ENCODE measurements at regions not wholly inside any gene's neighbourhood (a gene's known extent, or its start where the extent isn't known, plus 50 kb on each side); places are given as distances from the start of the nearest gene placed in this dataset.

DNA sequence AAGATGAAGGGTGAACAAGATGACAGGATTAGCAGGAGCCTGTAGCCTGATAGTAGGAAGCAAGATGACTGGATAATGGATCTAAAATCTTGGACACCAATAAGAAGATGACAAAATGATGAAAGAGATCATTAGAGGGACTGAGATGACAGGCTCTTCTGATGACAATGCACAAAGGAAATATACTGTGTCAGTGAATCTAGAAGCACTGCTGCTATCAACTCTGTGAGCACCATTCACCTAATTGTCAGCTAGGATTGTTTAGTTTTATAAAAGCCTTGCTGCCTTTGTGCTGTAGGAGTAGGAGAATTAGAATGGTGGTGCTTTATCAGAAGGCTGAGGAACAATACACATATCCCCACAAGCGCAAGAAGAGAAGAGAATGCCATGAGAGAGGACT is 1127.8 kb downstream of the DTWD2 start:
- Histone ChIP-seq H4K8ac (replicated peaks; ENCODE audit: insufficient read length, low read depth, low read length) (no peak overlapping the region), H3K4ac (ENCODE audit: low read depth, low read length) (no peak overlapping the region), H2BK15ac (ENCODE audit: low read depth, low read length) (no peak overlapping the region), H3T11ph (ENCODE audit: low read length) (no peak overlapping the region), H3K4me2 (ENCODE audit: insufficient read depth, insufficient read length, low read length) (no peak overlapping the region), H4K91ac (ENCODE audit: insufficient read length, low read depth, low read length) (no peak overlapping the region), H3K79me1 (ENCODE audit: insufficient read depth, low read depth, low read length, poor library complexity, severe bottlenecking) (no peaks in the 10 kb centered on the region), H3K27ac (ENCODE audit: insufficient read length, low read depth, low read length) (no peak overlapping the region), H3K56ac (ENCODE audit: insufficient read length, low read depth, low read length) (no peak overlapping the region), H2AK5ac (ENCODE audit: insufficient read length, low read length) (no peak overlapping the region), H2BK5ac (ENCODE audit: insufficient read length, low read length) (no peak overlapping the region), H2BK120ac (ENCODE audit: low read depth, low read length, poor library complexity, severe bottlenecking) (no peak overlapping the region), H3K23me2 (ENCODE audit: insufficient read length, low read depth, low read length, poor library complexity, severe bottlenecking) (no peaks in the 10 kb centered on the region), H3K18ac (ENCODE audit: insufficient read length, low read depth, low read length) (no peak overlapping the region), H2BK20ac (ENCODE audit: low read depth, low read length, poor library complexity, severe bottlenecking) (no peak overlapping the region), H3K4me1 (ENCODE audit: insufficient read depth, low read length) (no peaks in the 10 kb centered on the region), H3K9ac (ENCODE audit: extremely low read depth, insufficient read length, low read length) (no peak overlapping the region), H3K14ac (ENCODE audit: insufficient read depth, low read length) (no peak overlapping the region), H2AFZ (ENCODE audit: low read length) (no peak overlapping the region), H4K20me1 (ENCODE audit: control insufficient read depth, insufficient read depth, insufficient read length) (no peaks in the 10 kb centered on the region), H3K23ac (ENCODE audit: insufficient read length, low read depth, low read length) (no peak overlapping the region), H4K5ac (ENCODE audit: insufficient read length, low read depth, low read length) (no peak overlapping the region), H3K27me3 (ENCODE audit: insufficient read depth, low read length) (no peaks in the 10 kb centered on the region), H2BK12ac (ENCODE audit: insufficient read length, low read depth, low read length) (no peak overlapping the region), H3K9me3 (ENCODE audit: control insufficient read depth, low read depth, low read length) (no peaks in the 10 kb centered on the region), H3K79me2 (ENCODE audit: insufficient read depth, low read length) (no peaks in the 10 kb centered on the region)
- TF ChIP-seq, protein P1, sequence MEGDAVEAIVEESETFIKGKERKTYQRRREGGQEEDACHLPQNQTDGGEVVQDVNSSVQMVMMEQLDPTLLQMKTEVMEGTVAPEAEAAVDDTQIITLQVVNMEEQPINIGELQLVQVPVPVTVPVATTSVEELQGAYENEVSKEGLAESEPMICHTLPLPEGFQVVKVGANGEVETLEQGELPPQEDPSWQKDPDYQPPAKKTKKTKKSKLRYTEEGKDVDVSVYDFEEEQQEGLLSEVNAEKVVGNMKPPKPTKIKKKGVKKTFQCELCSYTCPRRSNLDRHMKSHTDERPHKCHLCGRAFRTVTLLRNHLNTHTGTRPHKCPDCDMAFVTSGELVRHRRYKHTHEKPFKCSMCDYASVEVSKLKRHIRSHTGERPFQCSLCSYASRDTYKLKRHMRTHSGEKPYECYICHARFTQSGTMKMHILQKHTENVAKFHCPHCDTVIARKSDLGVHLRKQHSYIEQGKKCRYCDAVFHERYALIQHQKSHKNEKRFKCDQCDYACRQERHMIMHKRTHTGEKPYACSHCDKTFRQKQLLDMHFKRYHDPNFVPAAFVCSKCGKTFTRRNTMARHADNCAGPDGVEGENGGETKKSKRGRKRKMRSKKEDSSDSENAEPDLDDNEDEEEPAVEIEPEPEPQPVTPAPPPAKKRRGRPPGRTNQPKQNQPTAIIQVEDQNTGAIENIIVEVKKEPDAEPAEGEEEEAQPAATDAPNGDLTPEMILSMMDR (conservative IDR thresholded peaks at IDR 0.05), result no peak
- no peak for DNase-seq
- H3K36me3 Mint-ChIP-seq (ENCODE audit: insufficient read depth in 1 of 3, low read depth in 3 of 3), result no peaks in the 10 kb centered on the region
- WGBS (ENCODE audit: extremely low coverage, insufficient read length, low lambda C conversion rate), result no CpG with 5 or more reads among the region's 1 CpG
- no peaks in the 10 kb centered on the region for H3K27me3 Mint-ChIP-seq (ENCODE audit: low read depth)
- no peaks in the 10 kb centered on the region for H3K9me3 Mint-ChIP-seq
- H3K4me1 Mint-ChIP-seq, result peaks cover 0 to 3% of the 10 kb centered on the region in 2 experiments; a peak in 2 of 4 replicates
- H3K27ac Mint-ChIP-seq, result no peak overlapping the region
- H3K4me3 Mint-ChIP-seq, result no peak overlapping the region
